ENCODE measurements at regions not wholly inside any gene's neighbourhood (a gene's known extent, or its start where the extent isn't known, plus 50 kb on each side); places are given as distances from the start of the nearest gene placed in this dataset.

GRCh38 chr7:46318276-46318675 lies 397.2 kb upstream of the IGFBP3 start:
- TF ChIP-seq CTCF (IDR thresholded peaks at IDR 0.05) (no peak), EZH2 (IDR thresholded peaks at IDR 0.05) (no peak), EZH2phosphoT487 (IDR thresholded peaks at IDR 0.05) (no peak)
